ENCODE measurements at regions not wholly inside any gene's neighbourhood (a gene's known extent, or its start where the extent isn't known, plus 50 kb on each side); places are given as distances from the start of the nearest gene placed in this dataset.

GRCh38 chr2:163407296-163407695 lies 328.5 kb downstream of the FIGN start:
- ATAC-seq (no peak), DNase-seq (ENCODE audit: low spot score in 2 of 2) (no peak)
- no peaks in the 10 kb centered on the region for H3K36me3 Mint-ChIP-seq
- H3K9me3 Mint-ChIP-seq, result peaks cover 15 to 17% of the 10 kb centered on the region in 2 donors
- no peak overlapping the region for H3K27ac Mint-ChIP-seq

GRCh38 chr2:163405298-163405697 lies 330.5 kb downstream of the FIGN start:
- Mint-ChIP-seq H3K27ac (no peak overlapping the region), H3K9me3 (peaks cover 12 to 15% of the 10 kb centered on the region in 2 donors), H3K36me3 (no peaks in the 10 kb centered on the region)
- DNase-seq (ENCODE audit: low spot score in 2 of 2) (no peak), ATAC-seq (no peak)

- Mint-ChIP-seq H3K27ac (no peak overlapping the region), H3K9me3 (peaks cover 0 to 3% of the 10 kb centered on the region in 2 donors), H3K36me3 (no peaks in the 10 kb centered on the region)
- DNase-seq (ENCODE audit: low spot score in 2 of 2) (no peak), ATAC-seq (no peak)
These were observed 334.3 kb downstream of the FIGN start for GRCh38 chr2:163401481-163401880.

GRCh38 chr2:163397451-163397850 lies 338.4 kb downstream of the FIGN start:
- Mint-ChIP-seq H3K9me3 (peaks cover 0 to 3% of the 10 kb centered on the region in 2 donors), H3K27ac (no peak overlapping the region), H3K36me3 (no peaks in the 10 kb centered on the region)
- DNase-seq (ENCODE audit: low spot score in 2 of 2) (no peak), ATAC-seq (no peak)

GRCh38 chr2:163395602-163396001 lies 340.2 kb downstream of the FIGN start:
- Mint-ChIP-seq H3K36me3 (no peaks in the 10 kb centered on the region), H3K9me3 (peaks cover 0 to 3% of the 10 kb centered on the region in 2 donors), H3K27ac (no peak overlapping the region)
- ATAC-seq (no peak), DNase-seq (ENCODE audit: low spot score in 2 of 2) (no peak)

- Mint-ChIP-seq H3K9me3 (peaks cover 5 to 8% of the 10 kb centered on the region in 2 donors), H3K36me3 (no peaks in the 10 kb centered on the region), H3K27ac (no peak overlapping the region)
- ATAC-seq (no peak), DNase-seq (ENCODE audit: low spot score in 2 of 2) (no peak)
These were observed 346.0 kb downstream of the FIGN start for GRCh38 chr2:163389838-163390237.

GRCh38 chr2:163375472-163375871 lies 360.3 kb downstream of the FIGN start:
- no peak overlapping the region for H3K27ac Mint-ChIP-seq
- DNase-seq (ENCODE audit: low spot score in 2 of 2), result no peak
- H3K36me3 Mint-ChIP-seq, result no peaks in the 10 kb centered on the region
- H3K9me3 Mint-ChIP-seq, result peaks cover 12 to 19% of the 10 kb centered on the region in 2 donors
- no peak for ATAC-seq

- H3K9me3 Mint-ChIP-seq, result peaks cover 12 to 19% of the 10 kb centered on the region in 2 donors
- H3K36me3 Mint-ChIP-seq, result no peaks in the 10 kb centered on the region
- DNase-seq (ENCODE audit: low spot score in 2 of 2), result no peak
- H3K27ac Mint-ChIP-seq, result no peak overlapping the region
- ATAC-seq, result no peak
These were observed 360.7 kb downstream of the FIGN start for GRCh38 chr2:163375070-163375469.

- no peak overlapping the region for H3K27ac Mint-ChIP-seq
- peaks cover 12 to 19% of the 10 kb centered on the region in 2 donors for H3K9me3 Mint-ChIP-seq
- ATAC-seq (no peak), DNase-seq (ENCODE audit: low spot score in 2 of 2) (no peak)
- no peaks in the 10 kb centered on the region for H3K36me3 Mint-ChIP-seq
These were observed 361.5 kb downstream of the FIGN start for GRCh38 chr2:163374282-163374681.

- DNase-seq (ENCODE audit: low spot score in 2 of 2), result no peak
- Mint-ChIP-seq H3K27ac (no peak overlapping the region), H3K9me3 (peaks cover 12 to 17% of the 10 kb centered on the region in 2 donors), H3K36me3 (no peaks in the 10 kb centered on the region)
- ATAC-seq, result no peak
These were observed 362.3 kb downstream of the FIGN start for GRCh38 chr2:163373496-163373895.

GRCh38 chr2:163370169-163370886 lies 365.5 kb downstream of the FIGN start:
- no peak overlapping the region for H3K27ac Mint-ChIP-seq
- no peaks in the 10 kb centered on the region for H3K36me3 Mint-ChIP-seq
- DNase-seq (ENCODE audit: low spot score in 2 of 2) (no peak), ATAC-seq (no peak)
- peaks cover 5% of the 10 kb centered on the region in 2 donors for H3K9me3 Mint-ChIP-seq

- ATAC-seq (no peak), DNase-seq (ENCODE audit: low spot score in 2 of 2) (no peak)
- Mint-ChIP-seq H3K36me3 (no peaks in the 10 kb centered on the region), H3K27ac (no peak overlapping the region), H3K9me3 (peaks cover 5 to 9% of the 10 kb centered on the region in 2 donors)
These were observed 366.7 kb downstream of the FIGN start for GRCh38 chr2:163369111-163369510.

GRCh38 chr2:163368655-163369054 lies 367.2 kb downstream of the FIGN start:
- Mint-ChIP-seq H3K27ac (no peak overlapping the region), H3K9me3 (peaks cover 5 to 9% of the 10 kb centered on the region in 2 donors), H3K36me3 (no peaks in the 10 kb centered on the region)
- DNase-seq (ENCODE audit: low spot score in 2 of 2) (no peak), ATAC-seq (no peak)

GRCh38 chr2:163367825-163368582 lies 367.8 kb downstream of the FIGN start:
- Mint-ChIP-seq H3K36me3 (no peaks in the 10 kb centered on the region), H3K27ac (no peak overlapping the region), H3K9me3 (peaks cover 5 to 9% of the 10 kb centered on the region in 2 donors)
- ATAC-seq (no peak), DNase-seq (ENCODE audit: low spot score in 2 of 2) (no peak)

GRCh38 chr2:163364736-163365135 lies 371.1 kb downstream of the FIGN start:
- DNase-seq (ENCODE audit: low spot score in 2 of 2), result no peak
- no peak overlapping the region for H3K27ac Mint-ChIP-seq
- H3K36me3 Mint-ChIP-seq, result no peaks in the 10 kb centered on the region
- H3K9me3 Mint-ChIP-seq, result peaks cover 0 to 3% of the 10 kb centered on the region in 2 donors
- no peak for ATAC-seq

- ATAC-seq, result no peak
- DNase-seq (ENCODE audit: low spot score in 2 of 2), result no peak
- Mint-ChIP-seq H3K27ac (no peak overlapping the region), H3K36me3 (no peaks in the 10 kb centered on the region), H3K9me3 (peaks cover 10 to 24% of the 10 kb centered on the region in 2 donors)
These were observed 382.3 kb downstream of the FIGN start for GRCh38 chr2:163353551-163353950.

- Mint-ChIP-seq H3K36me3 (no peaks in the 10 kb centered on the region), H3K9me3 (peaks cover 6 to 22% of the 10 kb centered on the region in 2 donors), H3K27ac (no peak overlapping the region)
- ATAC-seq, result no peak
- no peak for DNase-seq (ENCODE audit: low spot score in 2 of 2)
These were observed 383.8 kb downstream of the FIGN start for GRCh38 chr2:163351966-163352365.

- peaks cover 6 to 14% of the 10 kb centered on the region in 2 donors for H3K9me3 Mint-ChIP-seq
- no peak for ATAC-seq
- no peak for DNase-seq (ENCODE audit: low spot score in 2 of 2)
These were observed 384.7 kb downstream of the FIGN start for GRCh38 chr2:163351143-163351542.

More at GRCh38 chr2:163351143-163351542, 384.7 kb downstream of the FIGN start:
- no peak overlapping the region for H3K27ac Mint-ChIP-seq
- no peaks in the 10 kb centered on the region for H3K36me3 Mint-ChIP-seq

Measured in activated naive CD4-positive, alpha-beta T cell treated with anti-CD3 and anti-CD28 coated beads, Interleukin-2, amount 50 U/mL, for 72 hours (primary cell).